BLaER1 (cell line): ENCODE measurements at regions not wholly inside any gene's neighbourhood (a gene's known extent, or its start where the extent isn't known, plus 50 kb on each side); places are given as distances from the start of the nearest gene placed in this dataset.

Experiments
- H3K27ac ChIP-seq: shearing (Covaris generic); formaldehyde crosslinking; 2 replicates; pipeline ENCODE4 v1.8.1; 2022
- H3K27me3 ChIP-seq: shearing (Covaris generic); formaldehyde crosslinking; 2 replicates; pipeline ENCODE4 v1.8.1; 2022
- H3K36me3 ChIP-seq: shearing (Covaris generic); formaldehyde crosslinking; 2 replicates; pipeline ENCODE4 v1.8.1; 2022
- H3K4me1 ChIP-seq: shearing (Covaris generic); formaldehyde crosslinking; 2 replicates; pipeline ENCODE4 v1.8.1; 2022
- H3K4me2 ChIP-seq: shearing (Covaris generic); formaldehyde crosslinking; 2 replicates; pipeline ENCODE4 v1.8.1; 2022
- H3K4me3 ChIP-seq: shearing (Covaris generic); formaldehyde crosslinking; 2 replicates; pipeline ENCODE4 v1.8.1; 2022
- H3K9ac ChIP-seq: shearing (Covaris generic); formaldehyde crosslinking; 2 replicates; pipeline ENCODE4 v1.8.1; 2022
- H3K9me3 ChIP-seq: shearing (Covaris generic); formaldehyde crosslinking; 2 replicates; pipeline ENCODE4 v1.8.1; 2022
- H4K20me1 ChIP-seq: shearing (Covaris generic); formaldehyde crosslinking; 2 replicates; pipeline ENCODE4 v1.8.1; 2022
- Cebpa-rat ChIP-seq: shearing (Covaris generic); IDR thresholded peaks from 2 replicates; pipeline ENCODE4 v1.8.1; 2022

- Histone ChIP-seq H3K4me3 (no peak overlapping the region), H4K20me1 (no peaks in the 10 kb centered on the region), H3K36me3 (no peaks in the 10 kb centered on the region), H3K4me1 (peaks cover 14% of the 10 kb centered on the region), H3K27me3 (0 out of 2 replicates have a peak, but pooled peaks cover 4% of the 10 kb centered on the region), H3K27ac (no peak overlapping the region), H3K9ac (no peak overlapping the region), H3K9me3 (no peaks in the 10 kb centered on the region), H3K4me2 (no peak overlapping the region)
- no peak for TF ChIP-seq Cebpa-rat
Measured at GRCh38 chr10:131729938-131730660, 170.7 kb upstream of the PPP2R2D start.

GRCh38 chr10:131730771-131731497 is 169.9 kb upstream of the PPP2R2D start:
- Histone ChIP-seq H3K4me2 (no peak overlapping the region), H3K4me3 (no peak overlapping the region), H3K4me1 (peaks cover 11% of the 10 kb centered on the region), H3K9ac (no peak overlapping the region), H4K20me1 (no peaks in the 10 kb centered on the region), H3K9me3 (no peaks in the 10 kb centered on the region), H3K36me3 (no peaks in the 10 kb centered on the region), H3K27ac (no peak overlapping the region), H3K27me3 (0 out of 2 replicates have a peak, but pooled peaks cover 4% of the 10 kb centered on the region)
- no peak for TF ChIP-seq Cebpa-rat

- Histone ChIP-seq H3K4me2 (no peak overlapping the region), H3K9ac (no peak overlapping the region), H4K20me1 (no peaks in the 10 kb centered on the region), H3K9me3 (no peaks in the 10 kb centered on the region), H3K4me1 (peaks cover 1% of the 10 kb centered on the region; the same call in 1 of the 2 replicates), H3K4me3 (no peak overlapping the region), H3K27me3 (0 out of 2 replicates have a peak, but pooled peaks cover 4% of the 10 kb centered on the region), H3K27ac (no peak overlapping the region), H3K36me3 (no peaks in the 10 kb centered on the region)
- no peak for TF ChIP-seq Cebpa-rat
Measured at GRCh38 chr10:131731780-131732630, 168.8 kb upstream of the PPP2R2D start.

GRCh38 chr10:131732631-131733127 is 168.1 kb upstream of the PPP2R2D start:
- H3K27me3 ChIP-seq: 0 out of 2 replicates have a peak, but pooled peaks cover 4% of the 10 kb centered on the region
- no peak overlapping the region for H3K27ac ChIP-seq
- H3K4me1 ChIP-seq: no peaks in the 10 kb centered on the region
- no peaks in the 10 kb centered on the region for H3K9me3 ChIP-seq
- H3K9ac ChIP-seq: no peak overlapping the region
- TF ChIP-seq Cebpa-rat: no peak
- no peak overlapping the region for H3K4me3 ChIP-seq
- no peak overlapping the region for H3K4me2 ChIP-seq
- no peaks in the 10 kb centered on the region for H3K36me3 ChIP-seq
- H4K20me1 ChIP-seq: no peaks in the 10 kb centered on the region

- no peaks in the 10 kb centered on the region for H3K9me3 ChIP-seq
Measured at GRCh38 chr10:131733596-131733995, 167.2 kb upstream of the PPP2R2D start.

GRCh38 chr10:131735577-131735976 is 165.2 kb upstream of the PPP2R2D start:
- Histone ChIP-seq H4K20me1 (no peaks in the 10 kb centered on the region), H3K9me3 (peaks cover 13% of the 10 kb centered on the region), H3K27ac (no peak overlapping the region), H3K4me3 (no peak overlapping the region), H3K4me2 (no peak overlapping the region), H3K9ac (no peak overlapping the region), H3K4me1 (peaks cover 14% of the 10 kb centered on the region), H3K27me3 (no peaks in the 10 kb centered on the region), H3K36me3 (no peaks in the 10 kb centered on the region)
- no peak for TF ChIP-seq Cebpa-rat

More at GRCh38 chr10:131733596-131733995, 167.2 kb upstream of the PPP2R2D start:
- H3K27me3 ChIP-seq: 0 out of 2 replicates have a peak, but pooled peaks cover 4% of the 10 kb centered on the region
- no peak overlapping the region for H3K4me2 ChIP-seq
- no peak for TF ChIP-seq Cebpa-rat
- peaks cover 8% of the 10 kb centered on the region; the same call in 1 of the 2 replicates for H3K4me1 ChIP-seq
- H3K27ac ChIP-seq: no peak overlapping the region
- no peak overlapping the region for H3K9ac ChIP-seq
- no peaks in the 10 kb centered on the region for H3K36me3 ChIP-seq
- H3K4me3 ChIP-seq: no peak overlapping the region
- no peaks in the 10 kb centered on the region for H4K20me1 ChIP-seq

- no peak overlapping the region for H3K4me3 ChIP-seq
- H3K9ac ChIP-seq: no peak overlapping the region
- peaks cover 15% of the 10 kb centered on the region for H3K4me1 ChIP-seq
- H3K9me3 ChIP-seq: peaks cover 16% of the 10 kb centered on the region
- no peaks in the 10 kb centered on the region for H4K20me1 ChIP-seq
- no peaks in the 10 kb centered on the region for H3K36me3 ChIP-seq
- H3K27ac ChIP-seq: no peak overlapping the region
- no peaks in the 10 kb centered on the region for H3K27me3 ChIP-seq
- no peak overlapping the region for H3K4me2 ChIP-seq
- no peak for TF ChIP-seq Cebpa-rat
Measured at GRCh38 chr10:131736321-131736980, 164.4 kb upstream of the PPP2R2D start.

- peaks cover 28% of the 10 kb centered on the region for H3K4me1 ChIP-seq
- peaks cover 16% of the 10 kb centered on the region for H3K9me3 ChIP-seq
- no peaks in the 10 kb centered on the region for H3K36me3 ChIP-seq
- H3K27ac ChIP-seq: no peak overlapping the region
- H4K20me1 ChIP-seq: no peaks in the 10 kb centered on the region
- H3K9ac ChIP-seq: no peak overlapping the region
- TF ChIP-seq Cebpa-rat: no peak
- H3K4me2 ChIP-seq: no peak overlapping the region
- H3K4me3 ChIP-seq: no peak overlapping the region
- no peaks in the 10 kb centered on the region for H3K27me3 ChIP-seq
Measured at GRCh38 chr10:131737543-131738395, 163.0 kb upstream of the PPP2R2D start.
